OCI-LY3 (cell line): ENCODE measurements at regions not wholly inside any gene's neighbourhood (a gene's known extent, or its start where the extent isn't known, plus 50 kb on each side); places are given as distances from the start of the nearest gene placed in this dataset.

ENCODE experiments used
- H2AFZ ChIP-seq: fragments of 200-600, 300-600 bp; shearing (Covaris generic); 2 replicates; pipeline ENCODE4 v1.6.0; 2014; ENCODE audit warnings: antibody characterized with exemption, low read depth, low read length
- H3K27ac ChIP-seq: fragments of 200-600, 300-600 bp; sonication (generic); 2 replicates; pipeline ENCODE4 v1.5.1; 2014; ENCODE audit warnings: mild to moderate bottlenecking, low read length, moderate library complexity, mixed read lengths
- H3K27me3 ChIP-seq: fragments of 200-600, 300-600 bp; sonication (generic); 2 replicates; pipeline ENCODE4 v1.6.1; 2014; ENCODE audit warnings: low read depth, low read length, mixed read lengths
- H3K36me3 ChIP-seq: fragments of 200-600, 300-600 bp; sonication (generic); replicated peaks from 2 replicates; pipeline ENCODE3; 2014; ENCODE audit warnings: low read depth, low read length, mixed read lengths
- H3K4me1 ChIP-seq: fragments of 300-600, 200-600 bp; sonication (generic); 2 replicates; pipeline ENCODE4 v1.6.1; 2014; ENCODE audit warnings: low read length, mixed read lengths
- H3K4me2 ChIP-seq: fragments of 200-600, 300-600 bp; sonication (generic); 2 replicates; pipeline ENCODE4 v1.6.1; 2014; ENCODE audit warnings: low read length, mixed read lengths
- H3K4me3 ChIP-seq: fragments of 300-600, 200-600 bp; sonication (generic); 2 replicates; pipeline ENCODE4 v1.5.1; 2014; ENCODE audit warnings: antibody characterized with exemption, mild to moderate bottlenecking, low read length, moderate library complexity
- H3K79me2 ChIP-seq: fragments of 300-600, 200-600 bp; shearing (Covaris generic); 2 replicates; pipeline ENCODE4 v1.6.1; 2014; ENCODE audit warnings: mild to moderate bottlenecking, low read length, mixed read lengths
- H3K9ac ChIP-seq: fragments of 300-600, 200-600 bp; shearing (Covaris generic); 2 replicates; pipeline ENCODE4 v1.6.0; 2014; ENCODE audit warnings: mild to moderate bottlenecking, low read length, moderate library complexity
- H3K9me3 ChIP-seq: fragments of 200-600, 300-600 bp; shearing (Covaris generic); 2 replicates; pipeline ENCODE4 v1.6.1; 2014; ENCODE audit warnings: low read length, mixed read lengths; ENCODE audit not compliant: insufficient read depth
- H4K20me1 ChIP-seq: fragments of 200-600, 300-600 bp; sonication (generic); 2 replicates; pipeline ENCODE4 v1.6.1; 2016; ENCODE audit warnings: low read length, mixed read lengths; ENCODE audit not compliant: insufficient read depth
- CTCF ChIP-seq: fragments of 200-600, 300-600 bp; sonication (generic); IDR thresholded peaks from 2 replicates; pipeline ENCODE4 v1.5.1; 2014; ENCODE audit warnings: antibody characterized with exemption, low read length, low read depth
- EZH2phosphoT487 ChIP-seq: fragments of 200-600 bp; shearing (Covaris generic); IDR thresholded peaks from 2 replicates; pipeline ENCODE4 v1.6.1; 2018; ENCODE audit warnings: antibody characterized with exemption, mixed run types, low read depth

GRCh38 chr19:13627531-13627930, 121.3 kb upstream of the CACNA1A start:
- Histone ChIP-seq H3K4me2 (no peak overlapping the region), H3K9ac (no peak overlapping the region), H4K20me1 (no peaks in the 10 kb centered on the region), H3K4me1 (no peaks in the 10 kb centered on the region), H3K27me3 (peaks cover 38% of the 10 kb centered on the region), H3K9me3 (no peaks in the 10 kb centered on the region), H3K4me3 (no peak overlapping the region), H2AFZ (no peak overlapping the region), H3K27ac (no peak overlapping the region), H3K36me3 (no peaks in the 10 kb centered on the region), H3K79me2 (no peaks in the 10 kb centered on the region)
- no peak for TF ChIP-seq EZH2phosphoT487
- TF ChIP-seq CTCF = no peak

DNA sequence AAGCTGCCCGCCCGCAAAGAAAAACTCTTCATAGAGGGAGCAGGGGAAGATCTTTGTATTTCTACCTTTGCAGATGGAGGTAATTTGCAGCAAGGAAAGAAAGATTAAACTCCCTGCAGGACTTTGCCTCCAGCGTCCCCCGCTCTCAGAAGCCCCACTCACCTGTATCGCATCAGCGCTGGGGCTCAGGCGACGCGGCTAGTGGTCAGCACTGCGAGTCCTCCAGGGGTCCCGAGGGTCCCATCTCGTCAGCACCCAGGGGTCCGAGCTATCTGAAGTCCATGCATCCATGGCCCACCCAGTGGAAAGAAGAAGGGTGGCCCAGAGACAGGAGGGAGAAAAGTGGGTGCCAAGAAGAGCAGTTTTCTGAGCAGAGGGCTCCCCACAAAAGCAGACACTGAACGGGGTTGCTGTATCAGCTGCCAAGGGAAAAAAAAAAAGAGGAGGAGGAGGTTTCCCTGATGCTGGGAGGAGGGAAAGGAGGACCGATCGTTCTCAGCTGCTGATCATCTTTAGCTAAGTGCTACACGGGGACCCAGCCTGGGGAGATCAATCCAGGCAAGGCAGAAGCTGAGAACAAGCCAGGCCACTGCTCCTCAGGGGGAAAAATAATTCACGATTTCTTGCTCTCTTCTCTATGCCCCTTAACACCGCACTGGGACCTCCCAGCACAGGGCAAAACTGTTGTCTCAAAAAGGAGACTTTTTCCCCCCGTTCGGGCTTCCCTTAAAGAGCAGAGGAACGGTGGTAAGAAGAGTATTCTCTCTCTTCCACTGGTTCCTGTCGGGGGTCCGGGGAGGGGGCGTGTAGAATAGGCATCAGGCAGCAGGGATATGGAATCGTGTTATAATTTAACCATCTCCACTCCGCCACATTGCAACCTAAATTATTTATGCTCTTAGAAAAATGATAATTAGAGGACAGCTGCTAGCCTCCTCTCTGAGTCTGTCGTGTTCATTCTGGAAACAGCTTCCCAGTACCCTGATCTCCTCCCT, 117.7 kb upstream of the CACNA1A start:
- Histone ChIP-seq H3K36me3 (no peaks in the 10 kb centered on the region), H3K9ac (no peak overlapping the region), H3K27me3 (peaks cover 33% of the 10 kb centered on the region), H3K4me1 (no peaks in the 10 kb centered on the region), H3K4me3 (no peak overlapping the region), H4K20me1 (no peaks in the 10 kb centered on the region), H3K4me2 (no peak overlapping the region), H2AFZ (no peak overlapping the region), H3K79me2 (no peaks in the 10 kb centered on the region), H3K27ac (no peak overlapping the region), H3K9me3 (no peaks in the 10 kb centered on the region)
- TF ChIP-seq CTCF (no peak), EZH2phosphoT487 (no peak)

DNA sequence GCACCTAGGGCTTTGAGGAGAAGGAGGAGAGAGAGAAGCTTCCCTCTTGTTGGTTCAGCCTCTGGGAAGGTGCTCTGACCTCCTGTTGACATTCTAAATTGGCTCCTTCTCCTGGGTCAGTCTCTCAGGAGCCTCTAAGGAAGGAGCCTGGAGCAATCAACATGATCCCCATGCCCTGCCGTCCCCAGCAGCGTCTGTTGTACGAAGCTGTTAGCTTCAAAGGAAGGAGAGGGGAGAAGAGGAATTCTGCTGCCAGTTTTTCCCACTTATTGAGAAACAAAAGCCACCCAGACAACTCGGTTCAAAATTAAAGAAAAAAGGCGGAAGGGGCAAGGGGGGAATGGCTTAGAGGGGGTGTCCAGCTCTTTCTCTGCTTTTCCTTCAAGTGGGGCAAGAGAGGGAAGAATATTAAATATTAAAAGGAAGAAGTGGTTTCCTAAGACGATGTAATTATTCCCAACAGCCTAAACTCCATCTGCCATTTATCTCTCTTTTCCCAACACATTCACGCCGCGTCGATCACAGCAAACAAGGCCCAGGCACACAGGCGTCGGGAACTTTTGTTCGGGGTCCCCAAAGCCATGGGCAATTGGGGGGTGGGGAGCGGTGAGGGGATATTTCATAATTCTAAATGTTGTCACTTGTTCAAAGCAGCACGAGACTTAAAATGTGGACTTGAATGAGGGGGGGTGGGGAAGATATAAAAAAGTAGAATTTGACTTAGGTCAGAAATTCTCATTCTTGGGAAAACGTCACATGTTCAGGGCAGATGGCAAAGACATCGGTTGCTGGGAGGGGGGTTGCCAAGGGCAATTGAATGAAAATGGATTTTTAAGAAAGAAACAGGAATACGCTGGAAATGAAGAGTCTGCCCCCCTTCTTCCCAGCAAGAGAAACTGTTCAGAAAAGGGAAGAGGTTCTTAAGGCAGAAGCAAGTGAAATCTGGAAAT, 116.8 kb upstream of the CACNA1A start:
- Histone ChIP-seq H4K20me1 (no peaks in the 10 kb centered on the region), H3K36me3 (no peaks in the 10 kb centered on the region), H3K9ac (no peak overlapping the region), H3K9me3 (no peaks in the 10 kb centered on the region), H3K27ac (no peak overlapping the region), H3K4me1 (no peaks in the 10 kb centered on the region), H3K27me3 (peaks cover 37% of the 10 kb centered on the region), H2AFZ (no peak overlapping the region), H3K4me3 (no peak overlapping the region), H3K4me2 (no peak overlapping the region), H3K79me2 (no peaks in the 10 kb centered on the region)
- TF ChIP-seq CTCF (no peak), EZH2phosphoT487 (no peak)

DNA sequence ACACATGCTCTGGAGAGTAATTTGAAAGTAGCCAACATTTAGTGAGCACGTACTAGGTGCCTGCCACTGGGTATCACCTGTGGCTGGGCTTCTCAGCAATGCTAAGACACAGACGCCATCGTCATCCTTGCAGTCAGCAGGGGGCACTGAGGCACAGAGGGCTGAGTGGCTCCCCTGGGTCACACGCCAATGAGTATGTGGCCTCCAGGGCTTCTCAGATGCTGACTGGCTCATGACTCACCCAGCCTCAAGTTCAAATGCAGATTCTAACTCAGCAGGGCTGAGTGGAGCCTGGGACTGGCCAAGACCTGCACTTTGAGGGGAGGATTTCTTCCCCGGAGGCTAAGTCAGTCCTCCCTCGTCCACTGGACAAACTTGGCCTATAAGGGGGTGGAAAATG, 115.1 kb upstream of the CACNA1A start:
- Histone ChIP-seq H3K79me2 (no peaks in the 10 kb centered on the region), H3K4me3 (no peak overlapping the region), H2AFZ (no peak overlapping the region), H3K9me3 (no peaks in the 10 kb centered on the region), H3K9ac (no peak overlapping the region), H3K4me1 (no peaks in the 10 kb centered on the region), H3K27me3 (peaks cover 38% of the 10 kb centered on the region), H3K27ac (no peak overlapping the region), H3K4me2 (no peak overlapping the region), H3K36me3 (no peaks in the 10 kb centered on the region), H4K20me1 (no peaks in the 10 kb centered on the region)
- TF ChIP-seq CTCF = no peak
- no peak for TF ChIP-seq EZH2phosphoT487
